Immature natural killer cell (primary cell): ENCODE measurements at regions not wholly inside any gene's neighbourhood (a gene's known extent, or its start where the extent isn't known, plus 50 kb on each side); places are given as distances from the start of the nearest gene placed in this dataset.

Experiments used
- DNase-seq, 3 donors: peaks; one replicate each; pipeline ENCODE4 v3.0.0; 2022; ENCODE audit warnings: mixed read lengths in 1 of 3
- H3K27ac Mint-ChIP-seq, 6 donors: one replicate each; pipeline ENCODE4 v1.8.0; 2020; ENCODE audit warnings: mixed read lengths in 6 of 6, mild to moderate bottlenecking in 5 of 6, inconsistent platforms in 4 of 6, moderate library complexity in 3 of 6
- H3K27me3 Mint-ChIP-seq, 3 donors: one replicate each; pipeline ENCODE4 v1.8.0; 2020 to 2021; ENCODE audit warnings: low read depth in 3 of 3, mild to moderate bottlenecking in 3 of 3, mixed read lengths in 3 of 3, moderate library complexity in 3 of 3, inconsistent platforms in 1 of 3
- H3K36me3 Mint-ChIP-seq, 3 donors: one replicate each; pipeline ENCODE4 v1.8.0; 2020; ENCODE audit warnings: mixed read lengths in 3 of 3, inconsistent platforms in 2 of 3, mild to moderate bottlenecking in 2 of 3
- H3K4me1 Mint-ChIP-seq, 2 donors: one replicate each; pipeline ENCODE4 v1.8.0; 2020; ENCODE audit warnings: inconsistent platforms in 2 of 2, mild to moderate bottlenecking in 2 of 2, mixed read lengths in 2 of 2, moderate library complexity in 1 of 2
- H3K4me3 Mint-ChIP-seq, 5 donors: one replicate each; pipeline ENCODE4 v1.8.0; 2020; ENCODE audit warnings: mild to moderate bottlenecking in 5 of 5, mixed read lengths in 5 of 5, inconsistent platforms in 3 of 5, moderate library complexity in 3 of 5
- H3K9me3 Mint-ChIP-seq, 6 donors: one replicate each; pipeline ENCODE4 v1.8.0; 2020; ENCODE audit warnings: mild to moderate bottlenecking in 6 of 6, mixed read lengths in 6 of 6, inconsistent platforms in 4 of 6, moderate library complexity in 3 of 6

GRCh38 chr4:17115583-17115982 lies 217.1 kb upstream of the LDB2 start:
- H3K4me1 Mint-ChIP-seq = no peaks in the 10 kb centered on the region
- H3K36me3 Mint-ChIP-seq = no peaks in the 10 kb centered on the region
- no peak overlapping the region for H3K27ac Mint-ChIP-seq
- no peak for DNase-seq
- H3K9me3 Mint-ChIP-seq = peaks cover 0 to 5% (median 0%) of the 10 kb centered on the region in 6 donors
- no peak overlapping the region for H3K4me3 Mint-ChIP-seq
- peaks cover 0 to 5% (median 3%) of the 10 kb centered on the region in 3 donors for H3K27me3 Mint-ChIP-seq

- Mint-ChIP-seq H3K4me3 (no peak overlapping the region), H3K9me3 (peaks cover 0 to 7% (median 2%) of the 10 kb centered on the region in 6 donors)
Measured at GRCh38 chr4:17112292-17112659, 213.8 kb upstream of the LDB2 start.

GRCh38 chr4:17109126-17109525 lies 210.7 kb upstream of the LDB2 start:
- no peaks in the 10 kb centered on the region for H3K36me3 Mint-ChIP-seq
- peaks cover 0 to 6% (median 2%) of the 10 kb centered on the region in 6 donors for H3K9me3 Mint-ChIP-seq
- H3K4me3 Mint-ChIP-seq = no peak overlapping the region
- no peak overlapping the region for H3K27ac Mint-ChIP-seq
- no peak for DNase-seq
- no peaks in the 10 kb centered on the region for H3K4me1 Mint-ChIP-seq
- H3K27me3 Mint-ChIP-seq = peaks cover 0 to 3% (median 1%) of the 10 kb centered on the region in 3 donors

More at GRCh38 chr4:17112292-17112659, 213.8 kb upstream of the LDB2 start:
- H3K4me1 Mint-ChIP-seq = no peaks in the 10 kb centered on the region
- peaks cover 0 to 5% (median 3%) of the 10 kb centered on the region in 3 donors for H3K27me3 Mint-ChIP-seq
- DNase-seq = peak in 1 of 3 donors; percentile 2
- no peak overlapping the region for H3K27ac Mint-ChIP-seq
- no peaks in the 10 kb centered on the region for H3K36me3 Mint-ChIP-seq

DNA sequence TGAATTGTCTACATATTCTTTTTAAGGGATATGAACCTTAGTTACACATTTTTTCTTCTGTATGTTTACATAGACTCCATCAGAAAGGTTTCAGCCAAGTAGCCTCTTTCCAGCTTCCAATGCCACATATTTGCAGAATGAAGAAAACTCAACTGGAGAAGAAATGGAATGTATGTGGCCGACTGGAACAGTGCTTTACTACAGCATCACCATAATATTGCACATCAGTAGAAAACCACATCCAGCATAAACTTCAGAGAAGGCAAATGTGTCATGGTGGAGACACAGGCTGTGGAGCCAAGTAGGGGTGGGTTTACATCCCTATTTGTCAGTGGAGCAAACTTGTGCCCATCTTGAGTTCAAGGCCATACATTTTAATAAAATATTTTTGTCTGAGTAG lies 204.8 kb upstream of the LDB2 start:
- H3K4me3 Mint-ChIP-seq = no peak overlapping the region
- DNase-seq = no peak
- H3K9me3 Mint-ChIP-seq = no peaks in the 10 kb centered on the region
- H3K4me1 Mint-ChIP-seq = no peaks in the 10 kb centered on the region
- no peaks in the 10 kb centered on the region for H3K36me3 Mint-ChIP-seq
- H3K27ac Mint-ChIP-seq = no peak overlapping the region
- peaks cover 0 to 1% (median 0%) of the 10 kb centered on the region in 3 donors for H3K27me3 Mint-ChIP-seq

DNA sequence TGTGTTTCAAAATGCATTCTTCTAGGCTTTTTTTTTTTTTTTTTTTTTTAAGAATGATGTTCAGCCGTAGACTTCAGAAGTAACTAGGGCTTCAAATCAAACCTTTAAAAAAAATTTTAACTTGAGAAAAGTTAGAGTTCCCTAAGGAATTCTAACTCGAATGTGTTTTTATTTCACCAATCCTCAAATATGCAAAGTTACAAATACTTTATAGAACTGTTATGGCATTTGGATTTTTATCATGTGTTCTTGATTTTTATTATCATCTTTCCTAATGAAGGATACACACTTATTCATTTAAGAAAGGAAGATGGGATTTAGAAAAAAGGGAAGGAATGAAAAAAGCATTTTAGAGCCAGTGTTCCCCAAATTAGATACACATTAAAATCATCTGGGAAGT lies 200.6 kb upstream of the LDB2 start:
- H3K36me3 Mint-ChIP-seq = no peaks in the 10 kb centered on the region
- H3K4me3 Mint-ChIP-seq = no peak overlapping the region
- peaks cover 0 to 2% of the 10 kb centered on the region in 2 donors for H3K4me1 Mint-ChIP-seq
- no peaks in the 10 kb centered on the region for H3K9me3 Mint-ChIP-seq
- no peak overlapping the region for H3K27ac Mint-ChIP-seq
- no peak for DNase-seq
- H3K27me3 Mint-ChIP-seq = peaks cover 0 to 3% (median 0%) of the 10 kb centered on the region in 3 donors

GRCh38 chr4:17098401-17098800 lies 200.0 kb upstream of the LDB2 start:
- Mint-ChIP-seq H3K27me3 (peaks cover 0 to 5% (median 0%) of the 10 kb centered on the region in 3 donors), H3K27ac (no peak overlapping the region), H3K9me3 (no peaks in the 10 kb centered on the region), H3K36me3 (no peaks in the 10 kb centered on the region), H3K4me3 (no peak overlapping the region), H3K4me1 (peaks cover 3 to 8% of the 10 kb centered on the region in 2 donors)
- no peak for DNase-seq

DNA sequence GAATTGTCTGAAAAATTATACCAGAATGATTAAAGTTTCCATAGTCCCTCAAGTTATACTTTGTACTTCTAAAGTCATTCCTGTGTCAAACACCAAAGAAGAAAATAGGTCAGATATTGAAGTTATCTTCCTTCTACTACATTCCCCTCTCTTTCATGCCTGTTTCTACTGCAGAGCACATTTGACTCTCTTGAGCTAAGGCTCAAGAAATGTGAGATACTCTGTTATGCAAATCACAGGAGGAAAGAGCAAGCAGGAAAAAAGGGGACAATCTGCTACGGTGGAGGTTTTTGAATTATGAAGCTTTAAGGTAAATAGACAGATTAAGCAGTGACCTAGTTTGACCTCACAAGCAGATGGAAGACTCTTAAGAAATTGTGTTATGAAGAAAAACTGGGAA lies 198.9 kb upstream of the LDB2 start:
- no peak for DNase-seq
- Mint-ChIP-seq H3K4me1 (peaks cover 10 to 18% of the 10 kb centered on the region in 2 donors), H3K4me3 (no peak overlapping the region), H3K27me3 (peaks cover 0 to 5% (median 0%) of the 10 kb centered on the region in 3 donors), H3K9me3 (no peaks in the 10 kb centered on the region), H3K27ac (no peak overlapping the region), H3K36me3 (no peaks in the 10 kb centered on the region)

DNA sequence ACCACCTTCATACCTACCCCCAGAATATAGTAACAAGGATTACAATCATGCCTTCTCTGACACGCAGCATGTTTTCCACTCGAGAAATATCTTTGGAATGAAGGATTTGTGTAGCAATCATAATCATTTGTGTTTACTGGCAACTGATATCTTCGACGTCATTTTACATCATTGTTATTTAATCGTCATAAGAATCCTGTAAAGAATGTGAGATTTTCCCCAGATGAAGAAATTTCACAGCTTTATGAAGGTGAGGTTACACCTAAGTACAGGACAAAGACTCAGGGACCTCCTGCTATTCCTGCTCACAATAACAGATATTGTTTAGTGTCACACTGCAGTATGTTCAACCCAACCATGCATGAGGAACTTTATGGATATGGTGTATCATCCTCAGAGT lies 198.2 kb upstream of the LDB2 start:
- Mint-ChIP-seq H3K27me3 (peaks cover 0 to 5% (median 0%) of the 10 kb centered on the region in 3 donors), H3K4me1 (peaks cover 14 to 21% of the 10 kb centered on the region in 2 donors), H3K9me3 (no peaks in the 10 kb centered on the region), H3K27ac (no peak overlapping the region), H3K4me3 (no peak overlapping the region), H3K36me3 (no peaks in the 10 kb centered on the region)
- no peak for DNase-seq

DNA sequence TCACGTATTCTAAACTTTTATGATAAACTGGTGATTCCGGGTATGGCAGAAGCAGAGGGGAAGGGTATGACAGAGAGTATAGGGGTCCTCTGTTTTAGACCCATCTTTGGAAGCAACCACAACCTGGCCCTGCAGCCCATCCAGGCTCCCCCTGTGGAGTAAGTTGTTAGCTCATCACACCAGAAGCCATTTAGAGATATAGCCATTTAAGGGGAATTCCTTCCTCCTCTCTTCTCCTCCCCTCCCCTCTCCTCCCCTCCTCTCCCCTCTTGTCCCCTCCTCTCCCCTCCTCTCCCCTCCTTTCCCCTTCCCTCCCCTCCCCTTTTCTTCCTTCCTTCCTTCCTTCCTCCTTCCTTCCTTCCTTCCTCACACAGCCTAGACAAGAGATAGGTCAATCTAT lies 197.3 kb upstream of the LDB2 start:
- peaks cover 14 to 21% of the 10 kb centered on the region in 2 donors for H3K4me1 Mint-ChIP-seq
- no peak overlapping the region for H3K27ac Mint-ChIP-seq
- no peaks in the 10 kb centered on the region for H3K9me3 Mint-ChIP-seq
- H3K36me3 Mint-ChIP-seq = no peaks in the 10 kb centered on the region
- H3K27me3 Mint-ChIP-seq = peaks cover 0 to 5% (median 0%) of the 10 kb centered on the region in 3 donors
- no peak overlapping the region for H3K4me3 Mint-ChIP-seq
- DNase-seq = no peak

GRCh38 chr4:17094876-17095210 lies 196.4 kb upstream of the LDB2 start:
- Mint-ChIP-seq H3K36me3 (no peaks in the 10 kb centered on the region), H3K9me3 (no peaks in the 10 kb centered on the region), H3K27me3 (peaks cover 0 to 5% (median 0%) of the 10 kb centered on the region in 3 donors)

DNA sequence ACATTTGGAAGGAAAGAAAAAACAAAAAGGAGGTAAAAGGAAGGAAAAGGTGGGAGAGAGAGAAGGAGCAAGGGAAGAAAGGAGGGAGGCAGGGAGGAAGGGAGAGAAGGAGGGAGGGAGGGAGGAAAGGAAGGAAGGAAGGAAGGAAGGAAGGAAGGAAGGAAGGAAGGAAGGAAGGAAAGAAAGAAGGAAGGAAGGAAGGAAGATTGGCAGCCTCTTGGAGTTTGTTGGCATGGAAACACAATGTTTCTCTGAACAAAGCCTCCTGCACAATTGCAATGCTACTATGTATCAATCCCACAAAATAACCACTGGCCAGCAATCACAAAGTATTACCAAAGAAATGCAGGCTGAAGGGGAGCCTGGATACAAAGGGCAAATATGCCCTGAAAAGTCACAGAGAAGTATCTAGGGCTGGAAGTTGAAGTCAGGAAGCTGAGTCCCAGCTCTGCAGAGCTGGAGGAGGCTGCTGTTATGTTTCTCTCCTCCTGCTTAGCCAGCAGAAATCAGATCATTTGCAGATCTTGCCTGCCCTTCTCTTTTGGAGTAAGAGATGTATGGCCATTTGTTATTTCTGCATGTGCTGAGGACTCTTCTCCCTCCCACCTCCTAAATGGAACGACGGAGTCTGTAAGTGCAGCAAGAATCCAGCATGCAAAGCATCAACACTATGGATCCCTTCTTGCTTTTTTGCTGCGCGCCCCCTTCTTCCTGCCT lies 195.9 kb upstream of the LDB2 start:
- H3K4me1 Mint-ChIP-seq = peaks cover 14 to 21% of the 10 kb centered on the region in 2 donors
- no peak overlapping the region for H3K4me3 Mint-ChIP-seq
- H3K36me3 Mint-ChIP-seq = no peaks in the 10 kb centered on the region
- H3K9me3 Mint-ChIP-seq = no peaks in the 10 kb centered on the region
- no peak for DNase-seq
- H3K27ac Mint-ChIP-seq = no peak overlapping the region
- H3K27me3 Mint-ChIP-seq = peaks cover 0 to 5% (median 0%) of the 10 kb centered on the region in 3 donors

More at GRCh38 chr4:17094876-17095210, 196.4 kb upstream of the LDB2 start:
- DNase-seq = no peak
- Mint-ChIP-seq H3K4me3 (no peak overlapping the region), H3K27ac (no peak overlapping the region), H3K4me1 (peaks cover 14 to 21% of the 10 kb centered on the region in 2 donors)

DNA sequence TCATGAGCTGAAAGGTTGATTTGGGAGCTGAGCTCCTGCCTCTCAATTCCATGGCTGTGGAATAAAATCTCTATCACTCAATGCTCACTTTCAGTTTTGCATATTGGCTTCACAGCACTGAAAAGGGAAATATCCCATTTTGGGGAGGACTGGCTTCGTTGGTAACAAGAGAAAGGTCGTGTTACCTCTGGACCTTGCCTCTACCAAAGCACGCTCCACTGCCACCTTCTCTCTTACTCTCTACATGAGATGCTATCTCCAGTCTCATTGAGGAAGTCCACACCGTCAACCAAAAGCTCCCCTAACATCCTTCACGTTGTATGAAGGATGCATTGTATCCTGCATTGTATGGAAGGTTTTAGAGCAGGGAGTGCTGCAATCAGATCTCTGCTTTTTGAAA lies 195.0 kb upstream of the LDB2 start:
- Mint-ChIP-seq H3K27me3 (peaks cover 0 to 5% (median 0%) of the 10 kb centered on the region in 3 donors), H3K4me3 (peak overlapping the region in 3 of 5 donors; percentile 11 to 27 (median 14)), H3K9me3 (no peaks in the 10 kb centered on the region), H3K27ac (peak overlapping the region in 3 of 6 donors; percentile 11 to 51 (median 20)), H3K36me3 (no peaks in the 10 kb centered on the region), H3K4me1 (peaks cover 14 to 21% of the 10 kb centered on the region in 2 donors)
- DNase-seq = no peak

GRCh38 chr4:17092736-17093437 lies 194.4 kb upstream of the LDB2 start:
- Mint-ChIP-seq H3K4me1 (peaks cover 14 to 21% of the 10 kb centered on the region in 2 donors), H3K9me3 (no peaks in the 10 kb centered on the region), H3K4me3 (peak overlapping the region in 3 of 5 donors; percentile 11 to 27 (median 14)), H3K27ac (peak overlapping the region in 2 of 6 donors; percentile 23 to 51), H3K36me3 (no peaks in the 10 kb centered on the region), H3K27me3 (peaks cover 0 to 5% (median 0%) of the 10 kb centered on the region in 3 donors)
- DNase-seq = peak; percentile 22 to 29 (median 27)

- DNase-seq = no peak
- Mint-ChIP-seq H3K4me1 (peaks cover 14 to 21% of the 10 kb centered on the region in 2 donors), H3K27me3 (peaks cover 0 to 5% (median 0%) of the 10 kb centered on the region in 3 donors), H3K36me3 (no peaks in the 10 kb centered on the region), H3K27ac (no peak overlapping the region), H3K9me3 (peaks cover 0 to 2% (median 0%) of the 10 kb centered on the region in 6 donors), H3K4me3 (no peak overlapping the region)
Measured at GRCh38 chr4:17091104-17091503, 192.7 kb upstream of the LDB2 start.
